ENCODE measurements at regions not wholly inside any gene's neighbourhood (a gene's known extent, or its start where the extent isn't known, plus 50 kb on each side); places are given as distances from the start of the nearest gene placed in this dataset.

GRCh38 chr11:26904132-26904531 lies 89.8 kb upstream of the FIBIN start:
- Histone ChIP-seq H3K27ac (ENCODE audit: low read length) (no peak overlapping the region), H3K4me3 (ENCODE audit: low read length) (no peak overlapping the region), H3K27me3 (ENCODE audit: control insufficient read depth, insufficient read depth) (no peaks in the 10 kb centered on the region), H3K9me3 (ENCODE audit: control insufficient read depth, low read length) (no peaks in the 10 kb centered on the region), H3K4me1 (ENCODE audit: control insufficient read depth, insufficient read depth, low read length) (no peaks in the 10 kb centered on the region)
- intact Hi-C loops (cut with DNase I) = no loop called here
- DNase-seq (no peak), ATAC-seq (no peak)
- 86% methylated on average over 1 of the region's 1 CpG for WGBS

GRCh38 chr11:26904801-26905200 lies 89.1 kb upstream of the FIBIN start:
- intact Hi-C loops (cut with DNase I) = no loop called here
- WGBS = 26% methylated on average over 1 of the region's 1 CpG
- Histone ChIP-seq H3K4me3 (ENCODE audit: low read length) (no peak overlapping the region), H3K27me3 (ENCODE audit: control insufficient read depth, insufficient read depth) (no peaks in the 10 kb centered on the region), H3K27ac (ENCODE audit: low read length) (no peak overlapping the region), H3K9me3 (ENCODE audit: control insufficient read depth, low read length) (no peaks in the 10 kb centered on the region), H3K4me1 (ENCODE audit: control insufficient read depth, insufficient read depth, low read length) (no peaks in the 10 kb centered on the region)
- DNase-seq (no peak), ATAC-seq (no peak)

- Histone ChIP-seq H3K27ac (ENCODE audit: low read length) (no peak overlapping the region), H3K4me1 (ENCODE audit: control insufficient read depth, insufficient read depth, low read length) (no peaks in the 10 kb centered on the region), H3K4me3 (ENCODE audit: low read length) (no peak overlapping the region), H3K9me3 (ENCODE audit: control insufficient read depth, low read length) (no peaks in the 10 kb centered on the region), H3K27me3 (ENCODE audit: control insufficient read depth, insufficient read depth) (no peaks in the 10 kb centered on the region)
- intact Hi-C loops (cut with DNase I) = no loop called here
- no peak for DNase-seq
- WGBS = 74% methylated on average over 3 of the region's 3 CpGs
- no peak for ATAC-seq
Observed at GRCh38 chr11:26905368-26905767, 88.5 kb upstream of the FIBIN start.

GRCh38 chr11:26909515-26909914 lies 84.4 kb upstream of the FIBIN start:
- Histone ChIP-seq H3K4me1 (ENCODE audit: control insufficient read depth, insufficient read depth, low read length) (no peaks in the 10 kb centered on the region), H3K4me3 (ENCODE audit: low read length) (no peak overlapping the region), H3K27ac (ENCODE audit: low read length) (no peak overlapping the region), H3K9me3 (ENCODE audit: control insufficient read depth, low read length) (no peaks in the 10 kb centered on the region), H3K27me3 (ENCODE audit: control insufficient read depth, insufficient read depth) (no peaks in the 10 kb centered on the region)
- 54% methylated on average over 3 of the region's 3 CpGs for WGBS
- no peak for DNase-seq
- intact Hi-C loops (cut with DNase I) = no loop called here
- no peak for ATAC-seq

- H3K27ac ChIP-seq (ENCODE audit: low read length) = no peak overlapping the region
- intact Hi-C loops (cut with DNase I) = no loop called here
- WGBS = 73% methylated on average over 6 of the region's 6 CpGs
Observed at GRCh38 chr11:26909991-26910591, 83.8 kb upstream of the FIBIN start.

GRCh38 chr11:26914968-26915367 lies 78.9 kb upstream of the FIBIN start:
- WGBS = 73% methylated on average over 6 of the region's 6 CpGs
- intact Hi-C loops (cut with DNase I) = no loop called here
- Histone ChIP-seq H3K9me3 (ENCODE audit: control insufficient read depth, low read length) (no peaks in the 10 kb centered on the region), H3K4me3 (ENCODE audit: low read length) (no peak overlapping the region), H3K27me3 (ENCODE audit: control insufficient read depth, insufficient read depth) (no peaks in the 10 kb centered on the region), H3K27ac (ENCODE audit: low read length) (no peak overlapping the region), H3K4me1 (ENCODE audit: control insufficient read depth, insufficient read depth, low read length) (no peaks in the 10 kb centered on the region)
- ATAC-seq (no peak), DNase-seq (no peak)

More at GRCh38 chr11:26909991-26910591, 83.8 kb upstream of the FIBIN start:
- DNase-seq (no peak), ATAC-seq (no peak)
- Histone ChIP-seq H3K9me3 (ENCODE audit: control insufficient read depth, low read length) (no peaks in the 10 kb centered on the region), H3K4me3 (ENCODE audit: low read length) (no peak overlapping the region), H3K4me1 (ENCODE audit: control insufficient read depth, insufficient read depth, low read length) (no peaks in the 10 kb centered on the region), H3K27me3 (ENCODE audit: control insufficient read depth, insufficient read depth) (no peaks in the 10 kb centered on the region)

GRCh38 chr11:26916805-26917204 lies 77.1 kb upstream of the FIBIN start:
- ATAC-seq (no peak), DNase-seq (no peak)
- intact Hi-C loops (cut with DNase I) = no loop called here
- Histone ChIP-seq H3K4me3 (ENCODE audit: low read length) (no peak overlapping the region), H3K27me3 (ENCODE audit: control insufficient read depth, insufficient read depth) (no peaks in the 10 kb centered on the region), H3K27ac (ENCODE audit: low read length) (no peak overlapping the region), H3K9me3 (ENCODE audit: control insufficient read depth, low read length) (no peaks in the 10 kb centered on the region), H3K4me1 (ENCODE audit: control insufficient read depth, insufficient read depth, low read length) (no peaks in the 10 kb centered on the region)
- 83% methylated on average over 6 of the region's 6 CpGs for WGBS

GRCh38 chr11:26928582-26928981 lies 65.3 kb upstream of the FIBIN start:
- no peaks in the 10 kb centered on the region for H3K4me1 ChIP-seq (ENCODE audit: control insufficient read depth, insufficient read depth, low read length)
- WGBS = 63% methylated on average over 3 of the region's 3 CpGs
- no peaks in the 10 kb centered on the region for H3K27me3 ChIP-seq (ENCODE audit: control insufficient read depth, insufficient read depth)
- DNase-seq (no peak), ATAC-seq (no peak)
- no peak overlapping the region for H3K4me3 ChIP-seq (ENCODE audit: low read length)
- no peak overlapping the region for H3K27ac ChIP-seq (ENCODE audit: low read length)
- intact Hi-C loops (cut with DNase I) = no loop called here
- H3K9me3 ChIP-seq (ENCODE audit: control insufficient read depth, low read length) = no peaks in the 10 kb centered on the region

GRCh38 chr11:26929806-26930517 lies 64.0 kb upstream of the FIBIN start:
- 59% methylated on average over 3 of the region's 3 CpGs for WGBS
- Histone ChIP-seq H3K9me3 (ENCODE audit: control insufficient read depth, low read length) (no peaks in the 10 kb centered on the region), H3K4me1 (ENCODE audit: control insufficient read depth, insufficient read depth, low read length) (no peaks in the 10 kb centered on the region), H3K27ac (ENCODE audit: low read length) (no peak overlapping the region), H3K4me3 (ENCODE audit: low read length) (no peak overlapping the region), H3K27me3 (ENCODE audit: control insufficient read depth, insufficient read depth) (no peaks in the 10 kb centered on the region)
- intact Hi-C loops (cut with DNase I) = no loop called here
- ATAC-seq = no peak
- no peak for DNase-seq

- no peaks in the 10 kb centered on the region for H3K9me3 ChIP-seq (ENCODE audit: control insufficient read depth, low read length)
- H3K4me1 ChIP-seq (ENCODE audit: control insufficient read depth, insufficient read depth, low read length) = no peaks in the 10 kb centered on the region
- WGBS = 48% methylated on average over 1 of the region's 1 CpG
- ATAC-seq = no peak
- H3K27ac ChIP-seq (ENCODE audit: low read length) = no peak overlapping the region
- H3K27me3 ChIP-seq (ENCODE audit: control insufficient read depth, insufficient read depth) = no peaks in the 10 kb centered on the region
- intact Hi-C loops (cut with DNase I) = no loop called here
- H3K4me3 ChIP-seq (ENCODE audit: low read length) = no peak overlapping the region
- no peak for DNase-seq
Observed at GRCh38 chr11:26930518-26931247, 63.2 kb upstream of the FIBIN start.

GRCh38 chr11:26931248-26931631 lies 62.7 kb upstream of the FIBIN start:
- Histone ChIP-seq H3K9me3 (ENCODE audit: control insufficient read depth, low read length) (no peaks in the 10 kb centered on the region), H3K4me3 (ENCODE audit: low read length) (no peak overlapping the region), H3K27me3 (ENCODE audit: control insufficient read depth, insufficient read depth) (no peaks in the 10 kb centered on the region), H3K27ac (ENCODE audit: low read length) (no peak overlapping the region), H3K4me1 (ENCODE audit: control insufficient read depth, insufficient read depth, low read length) (no peaks in the 10 kb centered on the region)
- ATAC-seq (no peak), DNase-seq (no peak)
- intact Hi-C loops (cut with DNase I) = no loop called here
- WGBS = 34% methylated on average over 1 of the region's 1 CpG
